Medulla oblongata (tissue), 1 donor: ENCODE measurements at regions not wholly inside any gene's neighbourhood (a gene's known extent, or its start where the extent isn't known, plus 50 kb on each side); places are given as distances from the start of the nearest gene placed in this dataset.

Experiments
- DNase-seq: peaks from one replicate; pipeline ENCODE4 v3.0.0-alpha.2; 2015; ENCODE audit errors: extremely low spot score

- no peak for DNase-seq
Measured at GRCh38 chr14:61625165-61625564, 70.1 kb upstream of the HIF1A start.

GRCh38 chr14:61627612-61628011 is 67.7 kb upstream of the HIF1A start:
- no peak for DNase-seq

GRCh38 chr14:61628016-61628725 is 67.1 kb upstream of the HIF1A start:
- DNase-seq: no peak

GRCh38 chr14:61630399-61631044 is 64.8 kb upstream of the HIF1A start:
- peak; percentile 42 for DNase-seq

GRCh38 chr14:61631045-61631687 is 64.1 kb upstream of the HIF1A start:
- DNase-seq: no peak

DNA sequence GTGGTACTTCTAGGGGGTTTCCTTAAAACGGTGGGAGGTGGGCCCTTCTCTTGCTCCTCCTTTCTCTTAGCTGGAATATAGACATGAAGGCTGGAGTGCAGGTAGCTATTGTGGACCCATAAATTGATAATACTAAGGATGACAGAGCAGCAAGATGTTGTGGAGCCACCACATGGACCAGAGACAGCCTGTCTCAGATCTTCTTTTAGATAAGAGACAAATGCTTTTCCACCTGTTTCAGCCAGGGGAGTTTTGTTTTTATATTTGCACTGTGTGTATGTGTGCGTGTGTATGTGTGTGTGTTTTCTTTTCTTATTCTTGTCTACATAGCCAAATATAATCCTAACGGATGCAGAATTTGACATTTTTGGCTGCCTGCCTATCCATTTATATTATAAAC is 62.9 kb upstream of the HIF1A start:
- DNase-seq: no peak

DNA sequence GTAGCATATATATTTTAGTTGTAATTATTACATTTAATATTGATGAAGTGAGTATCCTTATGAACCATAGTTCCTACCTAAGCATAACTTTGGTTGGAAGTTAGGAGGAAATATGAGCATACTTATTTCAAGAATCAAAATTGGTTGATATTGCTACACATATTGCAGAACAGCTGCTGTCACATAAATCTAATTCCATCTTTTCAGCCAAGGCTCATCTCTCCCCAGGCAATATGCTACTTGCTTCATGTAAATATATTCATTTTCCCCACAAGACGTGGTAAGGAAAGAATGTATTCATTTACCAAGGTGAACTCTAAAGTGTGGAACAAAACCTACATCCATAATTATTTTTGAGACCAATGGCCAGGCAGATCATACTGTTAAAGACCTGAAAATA is 62.5 kb upstream of the HIF1A start:
- no peak for DNase-seq

DNA sequence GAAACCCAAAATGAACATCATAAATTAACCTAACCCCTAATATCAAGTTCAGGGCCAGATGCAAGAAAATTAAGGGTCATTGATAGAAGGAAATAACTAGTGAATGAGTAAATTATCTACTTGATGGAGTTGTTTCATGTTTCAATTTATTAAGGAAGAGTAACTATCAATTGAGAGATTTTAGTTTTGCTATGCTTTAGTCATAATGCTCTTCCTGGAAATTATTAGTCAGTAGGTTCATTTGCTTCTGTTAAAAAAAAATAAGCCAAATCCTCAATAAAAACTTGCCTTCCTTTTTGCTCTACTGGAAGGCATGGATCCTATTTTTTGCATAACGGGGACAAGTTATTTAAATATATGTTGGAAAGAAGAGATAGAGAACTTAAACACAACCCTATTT is 59.0 kb upstream of the HIF1A start:
- DNase-seq: no peak

- no peak for DNase-seq
Measured at GRCh38 chr14:61636779-61637178, 58.5 kb upstream of the HIF1A start.

GRCh38 chr14:61638595-61639387 is 56.5 kb upstream of the HIF1A start:
- no peak for DNase-seq

DNA sequence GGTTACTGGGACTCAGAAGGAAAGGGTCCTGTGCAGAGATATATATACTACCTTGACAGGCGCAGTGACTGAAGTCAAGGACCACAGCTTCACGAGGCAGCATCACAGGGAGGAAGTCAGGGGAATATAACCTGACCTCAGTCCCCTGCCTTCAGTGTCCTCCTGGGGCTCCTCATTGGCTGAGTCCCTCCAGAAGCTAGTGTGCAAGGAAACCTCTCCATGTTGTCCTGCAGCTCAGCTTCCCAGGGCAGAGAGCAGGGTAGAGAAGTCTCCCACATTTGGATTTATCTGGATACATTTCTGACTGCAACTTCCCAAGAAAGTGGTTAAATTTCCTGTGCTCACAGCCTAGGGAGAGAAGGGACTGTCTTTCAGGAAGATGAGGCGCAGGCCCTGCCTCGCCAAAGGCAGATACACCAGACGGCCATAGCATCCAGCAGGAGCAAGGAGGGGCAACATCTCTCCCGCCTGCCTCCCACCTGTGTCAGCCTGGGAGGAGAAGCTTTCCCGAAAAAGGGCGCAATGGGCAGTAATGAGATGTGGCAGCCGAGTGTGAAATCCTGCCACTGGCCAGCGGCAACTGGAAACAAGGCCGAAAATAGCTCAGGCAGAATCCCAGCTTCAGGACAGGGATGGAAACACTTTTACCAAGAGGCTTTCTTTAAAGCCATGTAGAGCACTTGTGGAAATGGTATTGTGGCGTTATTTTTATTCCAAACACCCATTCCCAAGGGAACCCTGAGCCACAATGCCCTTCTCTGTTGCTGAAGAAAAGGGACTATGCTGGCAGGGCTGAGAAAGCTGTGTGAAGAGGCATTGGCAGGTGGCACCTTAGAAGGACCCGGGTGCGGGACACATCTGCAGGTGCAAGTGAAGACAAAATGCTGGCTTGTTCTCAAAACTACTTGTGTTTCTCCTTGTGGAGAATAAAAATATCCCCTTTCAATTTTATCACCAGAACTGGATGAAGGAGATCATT is 54.9 kb upstream of the HIF1A start:
- peak; percentile 28 for DNase-seq

DNA sequence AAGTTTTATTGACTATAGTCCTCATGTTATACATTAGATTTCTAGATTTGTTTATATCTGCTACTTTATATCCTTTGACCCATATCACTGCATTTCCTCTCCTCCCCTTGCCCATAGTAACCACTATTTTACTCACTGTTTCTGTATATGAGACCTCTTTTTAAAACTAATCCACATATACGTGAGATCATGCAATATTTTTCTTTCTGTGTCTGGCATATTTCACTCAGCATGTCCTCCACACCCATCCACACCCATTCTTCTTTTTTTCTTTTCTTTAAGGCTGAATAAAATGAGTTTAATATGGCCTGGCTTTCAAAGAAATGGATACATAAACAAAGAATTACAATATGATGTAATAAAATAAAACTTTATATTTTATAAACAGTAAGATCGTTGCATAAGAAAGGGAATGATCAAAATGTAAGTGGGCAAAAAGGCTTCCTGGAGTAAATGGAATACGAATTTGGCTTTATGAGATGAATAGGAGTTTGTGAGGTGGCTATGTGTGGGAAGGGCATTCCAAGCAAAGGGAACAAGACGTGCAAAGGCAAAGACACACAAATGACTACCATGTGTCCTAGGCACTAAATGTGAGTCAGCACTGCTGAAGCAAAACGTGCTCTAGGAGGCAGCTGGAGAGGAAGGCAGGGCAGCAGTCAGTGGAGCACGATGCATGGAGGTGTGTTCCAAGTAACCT is 53.2 kb upstream of the HIF1A start:
- no peak for DNase-seq

DNA sequence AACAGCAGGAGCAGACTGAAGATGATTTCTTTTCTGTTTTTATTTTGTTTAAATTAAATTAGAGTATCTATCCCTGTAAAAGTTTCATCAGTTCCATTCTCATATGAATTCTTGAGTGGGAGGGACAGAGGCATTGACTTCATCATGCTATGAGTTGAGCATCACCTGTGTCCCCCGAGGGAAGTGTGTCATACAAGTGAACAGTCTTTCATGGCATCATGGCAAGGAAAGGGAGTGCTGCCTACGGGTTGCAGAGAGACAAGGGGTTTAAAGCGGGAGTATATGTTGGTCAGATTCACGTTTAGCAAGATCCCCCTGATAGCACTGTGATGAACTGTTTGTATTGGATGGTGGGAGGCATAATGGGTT is 52.7 kb upstream of the HIF1A start:
- no peak for DNase-seq

- DNase-seq: no peak
Measured at GRCh38 chr14:61643555-61643954, 51.8 kb upstream of the HIF1A start.

DNA sequence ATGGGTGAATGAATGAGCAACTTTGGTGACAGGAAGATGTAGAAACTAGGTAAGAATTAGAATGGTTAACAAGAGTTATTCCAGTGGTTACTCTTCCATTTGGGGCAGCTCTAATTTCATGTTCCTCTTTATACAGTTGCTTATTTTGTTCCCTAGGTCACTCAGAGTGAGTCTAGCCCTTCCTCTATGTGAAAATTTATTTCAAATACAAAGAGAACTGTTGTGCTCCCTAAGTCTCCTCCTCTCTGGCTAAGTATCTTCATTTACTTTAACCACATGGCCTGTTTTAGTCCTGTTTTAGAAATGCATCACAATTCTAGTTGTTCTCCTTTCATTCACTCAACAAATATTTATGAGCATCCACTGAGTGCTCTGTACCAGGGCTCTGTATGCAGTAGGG is 51.1 kb upstream of the HIF1A start:
- DNase-seq: no peak

GRCh38 chr14:61644834-61645233 is 50.5 kb upstream of the HIF1A start:
- DNase-seq: no peak

DNA sequence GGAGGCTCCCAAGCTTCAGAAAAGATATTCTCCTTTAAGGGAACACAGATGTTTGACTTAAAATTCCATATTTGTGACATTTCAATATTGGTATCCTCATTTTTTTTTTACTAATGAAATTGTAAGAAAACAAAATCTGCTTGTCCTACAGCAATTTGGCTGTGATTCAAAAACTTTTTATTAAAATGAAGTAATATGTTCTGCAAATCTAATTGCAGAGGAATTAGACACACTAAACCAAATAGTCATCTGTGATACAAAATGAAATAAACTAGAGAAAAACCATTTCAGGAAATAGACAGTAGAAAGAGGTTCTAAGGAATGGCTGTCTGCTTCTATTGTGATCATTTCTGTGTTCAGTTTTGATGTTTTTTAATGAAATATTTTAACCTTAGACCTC is 50.1 kb upstream of the HIF1A start:
- no peak for DNase-seq
